Naive thymus-derived CD8-positive, alpha-beta T cell (primary cell): ENCODE measurements at regions not wholly inside any gene's neighbourhood (a gene's known extent, or its start where the extent isn't known, plus 50 kb on each side); places are given as distances from the start of the nearest gene placed in this dataset.

Source experiments
- ATAC-seq, 2 donors: fragments of 150-1000 bp; cut with Tn5 transposase in 1 of 2; sonication (Bioruptor Pico), chemical (Tn5 transposase) in 1 of 2; 1 replicate in 1 of 2; 2 replicates in 1 of 2; pipeline ENCODE4 v1.10.0; 2021; ENCODE audit warnings: mild to moderate bottlenecking in 2 of 2, moderate library complexity in 2 of 2
- POLR2A ChIA-PET: fragments of 350-600 bp; sonication (Branson Sonifier 250); formaldehyde crosslinking; loops from one replicate; lab custom pipeline; 2021; ENCODE audit warnings: antibody characterized with exemption; lab: Charles Lee
- DNase-seq, 10 donors: peaks; one replicate each; pipeline versions ENCODE4 v3.0.0 to v3.0.0-alpha.2; 2020 to 2022
- H3K27ac Mint-ChIP-seq, 10 donors: one replicate each; pipeline ENCODE4 v1.8.0; 2020 to 2022; ENCODE audit warnings: mild to moderate bottlenecking in 10 of 10, mixed read lengths in 10 of 10, moderate library complexity in 4 of 10, inconsistent platforms in 1 of 10
- H3K27me3 Mint-ChIP-seq, 5 donors: one replicate each; pipeline ENCODE4 v1.8.0; 2021 to 2022; ENCODE audit warnings: mixed read lengths in 5 of 5
- H3K36me3 Mint-ChIP-seq, 3 donors: one replicate each; pipeline ENCODE4 v1.8.0; 2020 to 2022; ENCODE audit warnings: mixed read lengths in 3 of 3, mild to moderate bottlenecking in 2 of 3, inconsistent platforms in 1 of 3
- H3K4me1 Mint-ChIP-seq, 4 donors: one replicate each; pipeline ENCODE4 v1.8.0; 2021 to 2022; ENCODE audit warnings: mixed read lengths in 4 of 4
- H3K4me3 Mint-ChIP-seq, 10 donors: one replicate each; pipeline ENCODE4 v1.8.0; 2020 to 2022; ENCODE audit warnings: mild to moderate bottlenecking in 10 of 10, mixed read lengths in 10 of 10, moderate library complexity in 6 of 10, inconsistent platforms in 1 of 10
- H3K9me3 Mint-ChIP-seq, 9 donors: one replicate each; pipeline ENCODE4 v1.8.0; 2020 to 2022; ENCODE audit warnings: mixed read lengths in 9 of 9, mild to moderate bottlenecking in 3 of 9, inconsistent platforms in 1 of 9, moderate library complexity in 1 of 9

- Mint-ChIP-seq H3K9me3 (peaks cover 0 to 12% (median 2%) of the 10 kb centered on the region in 9 donors), H3K4me1 (peaks cover 5 to 18% (median 14%) of the 10 kb centered on the region in 4 donors), H3K4me3 (no peak overlapping the region), H3K27ac (no peak overlapping the region), H3K27me3 (peaks cover 15 to 37% (median 31%) of the 10 kb centered on the region in 5 donors), H3K36me3 (peaks cover 0 to 2% (median 0%) of the 10 kb centered on the region in 3 donors)
- DNase-seq (no peak), ATAC-seq (no peak)
- POLR2A ChIA-PET, result no interaction called here
Observed at GRCh38 chr11:22430639-22431038, 92.5 kb downstream of the SLC17A6 start.

GRCh38 chr11:22430141-22430541, 92.0 kb downstream of the SLC17A6 start:
- Mint-ChIP-seq H3K27me3 (peaks cover 15 to 37% (median 31%) of the 10 kb centered on the region in 5 donors), H3K9me3 (peaks cover 0 to 12% (median 2%) of the 10 kb centered on the region in 9 donors), H3K36me3 (peaks cover 0 to 2% (median 0%) of the 10 kb centered on the region in 3 donors), H3K4me1 (peaks cover 5 to 18% (median 14%) of the 10 kb centered on the region in 4 donors), H3K27ac (no peak overlapping the region), H3K4me3 (no peak overlapping the region)
- POLR2A ChIA-PET, result no interaction called here
- ATAC-seq (no peak), DNase-seq (no peak)
